MM.1S (cell line): ENCODE measurements at regions not wholly inside any gene's neighbourhood (a gene's known extent, or its start where the extent isn't known, plus 50 kb on each side); places are given as distances from the start of the nearest gene placed in this dataset.

Experiments used
- DNase-seq: peaks from one replicate; pipeline ENCODE4 v3.0.0-alpha.2; 2015
- H2AFZ ChIP-seq: fragments of 300-600 bp; sonication (generic); 2 replicates; pipeline ENCODE4 v1.6.0; 2016; ENCODE audit warnings: antibody characterized with exemption, low read length
- H3F3A ChIP-seq: fragments of 300-600 bp; sonication (generic); 2 replicates; pipeline ENCODE4 v1.6.1; 2016; ENCODE audit warnings: mild to moderate bottlenecking, antibody characterized with exemption, low read length, moderate library complexity, mixed read lengths; ENCODE audit not compliant: insufficient read depth
- H3K27ac ChIP-seq: fragments of 300-600 bp; sonication (generic); 2 replicates; pipeline ENCODE4 v1.5.1; 2016; ENCODE audit warnings: mild to moderate bottlenecking, low read length
- H3K27me3 ChIP-seq: fragments of 300-600 bp; sonication (generic); replicated peaks from 2 replicates; pipeline ENCODE4 v1.6.0; 2016; ENCODE audit warnings: low read length; ENCODE audit not compliant: insufficient read depth
- H3K36me3 ChIP-seq: fragments of 300-600 bp; sonication (generic); replicated peaks from 2 replicates; pipeline ENCODE4 v1.6.1; 2016; ENCODE audit warnings: mild to moderate bottlenecking, low read length, mixed read lengths; ENCODE audit not compliant: insufficient read depth
- H3K4me1 ChIP-seq: fragments of 300-600 bp; sonication (generic); 2 replicates; pipeline ENCODE4 v1.6.1; 2016; ENCODE audit warnings: low read length, mixed read lengths
- H3K4me2 ChIP-seq: fragments of 300-600 bp; sonication (generic); 2 replicates; pipeline ENCODE4 v1.6.0; 2016; ENCODE audit warnings: low read depth, low read length
- H3K4me3 ChIP-seq: fragments of 300-600 bp; sonication (generic); 2 replicates; pipeline ENCODE4 v1.5.1; 2016; ENCODE audit warnings: low read length, mixed read lengths
- H3K79me2 ChIP-seq: fragments of 300-600 bp; sonication (generic); 2 replicates; pipeline ENCODE4 v1.6.1; 2016; ENCODE audit warnings: mixed run types, low read length, mixed read lengths
- H3K9ac ChIP-seq: fragments of 300-600 bp; sonication (generic); 2 replicates; pipeline ENCODE4 v1.6.1; 2016; ENCODE audit warnings: low read length, mixed read lengths
- H3K9me2 ChIP-seq: fragments of 300-600 bp; sonication (generic); replicated peaks from 2 replicates; pipeline ENCODE4 v1.6.1; 2016; ENCODE audit warnings: mild to moderate bottlenecking, low read length, mixed read lengths; ENCODE audit not compliant: insufficient read depth
- H3K9me3 ChIP-seq: fragments of 300-600 bp; sonication (generic); replicated peaks from 2 replicates; pipeline ENCODE4 v1.6.1; 2016; ENCODE audit warnings: mild to moderate bottlenecking, low read length, mixed read lengths; ENCODE audit not compliant: insufficient read depth
- H4K20me1 ChIP-seq: fragments of 300-600 bp; sonication (generic); 2 replicates; pipeline ENCODE4 v1.6.1; 2016; ENCODE audit warnings: mild to moderate bottlenecking, low read length, moderate library complexity, mixed read lengths; ENCODE audit not compliant: insufficient read depth
- EZH2 ChIP-seq: fragments of 300-600 bp; sonication (generic); optimal IDR thresholded peaks from 2 replicates; pipeline ENCODE3; 2017; ENCODE audit warnings: low read depth, mild to moderate bottlenecking, antibody characterized with exemption, low read length, mixed read lengths
- EZH2phosphoT487 ChIP-seq: fragments of 300-600 bp; sonication (generic); IDR thresholded peaks from 2 replicates; pipeline ENCODE4 v1.6.1; 2018; ENCODE audit warnings: antibody characterized with exemption, low read length
- TF ChIP-seq, protein P1 (sequence below): fragments of 300-600 bp; sonication (generic); IDR thresholded peaks from 2 replicates; pipeline ENCODE4 v1.5.1; 2016; ENCODE audit warnings: antibody characterized with exemption, low read length, mixed read lengths

DNA sequence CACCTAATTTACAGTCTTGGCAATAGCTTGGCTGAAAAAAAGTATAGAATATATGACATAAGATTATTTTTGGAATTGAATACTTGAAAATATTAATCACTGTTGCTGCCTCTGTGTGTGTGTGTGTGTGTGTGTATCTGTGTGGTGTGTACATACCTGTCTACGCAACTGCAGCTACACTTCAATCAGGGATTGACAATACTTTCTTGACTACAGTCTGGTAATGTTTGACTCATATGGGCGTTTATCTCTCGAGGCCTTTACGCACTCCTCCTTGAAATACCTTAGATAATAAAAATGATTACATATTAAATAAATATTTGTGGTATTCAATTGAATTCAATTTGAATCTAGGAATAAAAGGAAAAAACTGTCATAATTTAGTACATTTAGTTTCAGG lies 565.2 kb downstream of the PCDH18 start:
- no peaks in the 10 kb centered on the region for H3F3A ChIP-seq
- no peaks in the 10 kb centered on the region for H3K27me3 ChIP-seq
- H3K4me1 ChIP-seq: no peaks in the 10 kb centered on the region
- H3K27ac ChIP-seq: no peak overlapping the region
- H3K9ac ChIP-seq: no peak overlapping the region
- H3K9me3 ChIP-seq: no peaks in the 10 kb centered on the region
- no peak overlapping the region for H3K4me2 ChIP-seq
- no peak for DNase-seq
- H3K36me3 ChIP-seq: no peaks in the 10 kb centered on the region
- no peak overlapping the region for H3K4me3 ChIP-seq
- no peaks in the 10 kb centered on the region for H3K9me2 ChIP-seq
- TF ChIP-seq, protein P1, sequence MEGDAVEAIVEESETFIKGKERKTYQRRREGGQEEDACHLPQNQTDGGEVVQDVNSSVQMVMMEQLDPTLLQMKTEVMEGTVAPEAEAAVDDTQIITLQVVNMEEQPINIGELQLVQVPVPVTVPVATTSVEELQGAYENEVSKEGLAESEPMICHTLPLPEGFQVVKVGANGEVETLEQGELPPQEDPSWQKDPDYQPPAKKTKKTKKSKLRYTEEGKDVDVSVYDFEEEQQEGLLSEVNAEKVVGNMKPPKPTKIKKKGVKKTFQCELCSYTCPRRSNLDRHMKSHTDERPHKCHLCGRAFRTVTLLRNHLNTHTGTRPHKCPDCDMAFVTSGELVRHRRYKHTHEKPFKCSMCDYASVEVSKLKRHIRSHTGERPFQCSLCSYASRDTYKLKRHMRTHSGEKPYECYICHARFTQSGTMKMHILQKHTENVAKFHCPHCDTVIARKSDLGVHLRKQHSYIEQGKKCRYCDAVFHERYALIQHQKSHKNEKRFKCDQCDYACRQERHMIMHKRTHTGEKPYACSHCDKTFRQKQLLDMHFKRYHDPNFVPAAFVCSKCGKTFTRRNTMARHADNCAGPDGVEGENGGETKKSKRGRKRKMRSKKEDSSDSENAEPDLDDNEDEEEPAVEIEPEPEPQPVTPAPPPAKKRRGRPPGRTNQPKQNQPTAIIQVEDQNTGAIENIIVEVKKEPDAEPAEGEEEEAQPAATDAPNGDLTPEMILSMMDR: no peak
- TF ChIP-seq EZH2phosphoT487 (no peak), EZH2 (no peak)
- no peak overlapping the region for H2AFZ ChIP-seq
- H3K79me2 ChIP-seq: no peaks in the 10 kb centered on the region
- no peaks in the 10 kb centered on the region for H4K20me1 ChIP-seq

DNA sequence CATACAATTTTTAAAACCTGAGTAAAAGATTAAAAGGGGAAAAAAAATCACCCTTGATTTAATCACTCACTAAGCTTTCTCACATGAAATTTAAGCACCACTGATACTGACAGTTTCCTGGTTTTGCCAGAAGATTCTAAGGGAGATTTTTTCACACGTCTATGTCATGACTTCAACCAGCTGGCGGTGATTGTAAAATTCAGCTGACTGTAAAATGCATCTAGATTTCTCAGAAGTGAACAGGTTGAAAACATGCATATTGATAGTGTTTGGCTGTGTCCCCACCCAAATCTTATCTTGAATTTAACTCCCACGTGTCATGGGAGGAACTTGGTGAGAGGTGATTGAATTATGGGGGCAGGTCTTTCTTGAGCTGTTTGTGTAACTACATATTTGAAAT lies 566.8 kb downstream of the PCDH18 start:
- Histone ChIP-seq H3K9me3 (no peaks in the 10 kb centered on the region), H3F3A (no peaks in the 10 kb centered on the region), H4K20me1 (no peaks in the 10 kb centered on the region), H3K27me3 (no peaks in the 10 kb centered on the region), H3K4me1 (no peaks in the 10 kb centered on the region), H3K9me2 (no peaks in the 10 kb centered on the region), H3K9ac (no peak overlapping the region), H2AFZ (no peak overlapping the region), H3K4me2 (no peak overlapping the region), H3K79me2 (no peaks in the 10 kb centered on the region), H3K36me3 (no peaks in the 10 kb centered on the region), H3K4me3 (no peak overlapping the region), H3K27ac (no peak overlapping the region)
- no peak for DNase-seq
- TF ChIP-seq EZH2phosphoT487: no peak
- TF ChIP-seq, protein P1: no peak
- TF ChIP-seq EZH2: no peak

DNA sequence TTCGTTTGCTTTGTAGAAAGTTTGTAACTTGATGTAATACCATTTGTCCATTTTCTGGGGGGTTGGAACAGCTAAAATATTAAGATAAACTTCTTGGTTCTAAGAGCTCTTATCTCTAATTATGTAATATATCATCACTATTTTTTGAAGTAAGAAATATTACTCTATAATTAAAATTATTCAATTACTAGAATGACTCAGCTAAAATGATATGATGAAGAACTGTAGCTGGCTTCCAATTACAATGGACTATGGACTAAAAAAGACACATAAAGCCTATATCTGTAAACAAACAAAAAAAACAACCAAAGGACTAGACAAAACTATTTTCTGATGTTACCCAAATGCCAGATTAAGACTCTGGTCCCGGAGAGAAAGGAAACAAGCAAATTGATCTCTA lies 569.4 kb downstream of the PCDH18 start:
- H3K4me1 ChIP-seq: no peaks in the 10 kb centered on the region
- no peaks in the 10 kb centered on the region for H4K20me1 ChIP-seq
- H3K27me3 ChIP-seq: no peaks in the 10 kb centered on the region
- H3K9me3 ChIP-seq: no peaks in the 10 kb centered on the region
- H3K9me2 ChIP-seq: no peaks in the 10 kb centered on the region
- no peak overlapping the region for H3K4me3 ChIP-seq
- no peaks in the 10 kb centered on the region for H3K36me3 ChIP-seq
- no peak overlapping the region for H2AFZ ChIP-seq
- H3K9ac ChIP-seq: no peak overlapping the region
- H3K27ac ChIP-seq: no peak overlapping the region
- H3K79me2 ChIP-seq: no peaks in the 10 kb centered on the region
- no peak overlapping the region for H3K4me2 ChIP-seq
- no peak for DNase-seq
- TF ChIP-seq, protein P1: no peak
- TF ChIP-seq EZH2: no peak
- TF ChIP-seq EZH2phosphoT487: no peak
- no peaks in the 10 kb centered on the region for H3F3A ChIP-seq
